ENCODE measurements at regions not wholly inside any gene's neighbourhood (a gene's known extent, or its start where the extent isn't known, plus 50 kb on each side); places are given as distances from the start of the nearest gene placed in this dataset.

- no peak for TF ChIP-seq FOXM1 (IDR thresholded peaks at IDR 0.05; ENCODE audit: borderline replicate concordance, low read depth)
- TF ChIP-seq NFIC (IDR thresholded peaks at IDR 0.05): no peak
- no peak for TF ChIP-seq CEBPB (IDR thresholded peaks at IDR 0.05)
- TF ChIP-seq TCF12 (IDR thresholded peaks at IDR 0.05; ENCODE audit: low read depth): no peak
- TF ChIP-seq RAD21 (IDR thresholded peaks at IDR 0.05; ENCODE audit: low read depth): no peak
- TF ChIP-seq ZBTB7A (IDR thresholded peaks at IDR 0.05; ENCODE audit: low read depth): no peak
- no peak for TF ChIP-seq YY1 (IDR thresholded peaks at IDR 0.05; ENCODE audit: low read depth)
- TF ChIP-seq USF1 (IDR thresholded peaks at IDR 0.05): no peak
- TF ChIP-seq TEAD4 (IDR thresholded peaks at IDR 0.05): no peak
- TF ChIP-seq REST (IDR thresholded peaks at IDR 0.05; ENCODE audit: low read depth): no peak
- no peak for TF ChIP-seq CREB1 (IDR thresholded peaks at IDR 0.05; ENCODE audit: low read depth)
- TF ChIP-seq EGR1 (IDR thresholded peaks at IDR 0.05): no peak
- TF ChIP-seq EP300 (IDR thresholded peaks at IDR 0.05; ENCODE audit: borderline replicate concordance): no peak
- TF ChIP-seq MAX (IDR thresholded peaks at IDR 0.05): no peak
- TF ChIP-seq TAF1 (IDR thresholded peaks at IDR 0.05; ENCODE audit: low read depth): no peak
Measured at GRCh38 chr1:115546846-115547245, 94.9 kb upstream of the VANGL1 start.

- TF ChIP-seq TCF12 (IDR thresholded peaks at IDR 0.05; ENCODE audit: low read depth) (0 out of 2 replicates have a peak, but pooled peaks have one; percentile 46), NFIC (IDR thresholded peaks at IDR 0.05) (peak; percentile 65), EP300 (IDR thresholded peaks at IDR 0.05; ENCODE audit: borderline replicate concordance) (peak; percentile 76), USF1 (IDR thresholded peaks at IDR 0.05) (peak; percentile 58; the same call in 1 of the 2 replicates), CREB1 (IDR thresholded peaks at IDR 0.05; ENCODE audit: low read depth) (no peak), RAD21 (IDR thresholded peaks at IDR 0.05; ENCODE audit: low read depth) (peak; percentile 86), FOXM1 (IDR thresholded peaks at IDR 0.05; ENCODE audit: borderline replicate concordance, low read depth) (peak; percentile 56; the same call in 1 of the 2 replicates), MAX (IDR thresholded peaks at IDR 0.05) (peak; percentile 42; the same call in 1 of the 2 replicates), TAF1 (IDR thresholded peaks at IDR 0.05; ENCODE audit: low read depth) (no peak), TEAD4 (IDR thresholded peaks at IDR 0.05) (peak; percentile 97), EGR1 (IDR thresholded peaks at IDR 0.05) (no peak), REST (IDR thresholded peaks at IDR 0.05; ENCODE audit: low read depth) (no peak), CEBPB (IDR thresholded peaks at IDR 0.05) (no peak)
Measured at GRCh38 chr1:115545791-115546733, 95.7 kb upstream of the VANGL1 start.

GRCh38 chr1:115545096-115545720 is 96.6 kb upstream of the VANGL1 start:
- TF ChIP-seq FOXM1 (IDR thresholded peaks at IDR 0.05; ENCODE audit: borderline replicate concordance, low read depth) (no peak), CEBPB (IDR thresholded peaks at IDR 0.05) (no peak), MAX (IDR thresholded peaks at IDR 0.05) (no peak), ZBTB7A (IDR thresholded peaks at IDR 0.05; ENCODE audit: low read depth) (no peak), NFIC (IDR thresholded peaks at IDR 0.05) (no peak), USF1 (IDR thresholded peaks at IDR 0.05) (no peak), REST (IDR thresholded peaks at IDR 0.05; ENCODE audit: low read depth) (no peak), YY1 (IDR thresholded peaks at IDR 0.05; ENCODE audit: low read depth) (no peak), RAD21 (IDR thresholded peaks at IDR 0.05; ENCODE audit: low read depth) (no peak), CREB1 (IDR thresholded peaks at IDR 0.05; ENCODE audit: low read depth) (no peak)
